Endothelial cell of umbilical vein (primary cell): ENCODE measurements at regions not wholly inside any gene's neighbourhood (a gene's known extent, or its start where the extent isn't known, plus 50 kb on each side); places are given as distances from the start of the nearest gene placed in this dataset.

Experiments used
- BruUV-seq: library from RNA; stranded (reverse); fragments of 400-500 nt; replicated peaks from 2 replicates; lab custom pipeline; 2021; lab: Mats Ljungman, UMichigan
- CTCF ChIA-PET: fragments of 300-600, 350-600 bp; sonication (Branson Sonifier 250); formaldehyde crosslinking; loops from one replicate; lab custom pipeline; 2021; ENCODE audit warnings: antibody characterized with exemption, inconsistent platforms; lab: Charles Lee
- POLR2A ChIA-PET: fragments of 300-600, 350-600 bp; sonication (Branson Sonifier 250); formaldehyde crosslinking; loops from one replicate; lab custom pipeline; 2021; ENCODE audit warnings: antibody characterized with exemption, inconsistent platforms; lab: Charles Lee
- DNase-seq: peaks from one replicate; pipeline ENCODE4 v3.0.0-alpha.2; 2011; ENCODE audit warnings: low read depth, low spot score
- FAIRE-seq: peaks from 2 replicates; lab custom pipeline; 2011; peaks lifted over from hg19 to GRCh38; lab: Jason Lieb, UNC
- H2AFZ ChIP-seq: 2 replicates; pipeline ENCODE4 v1.6.0; 2012; ENCODE audit warnings: low read depth, low read length, control low read depth, inconsistent platforms
- H3K27ac ChIP-seq: 2 replicates; pipeline ENCODE4 v1.5.1; 2011; ENCODE audit warnings: low read depth, mild to moderate bottlenecking, control low read depth, low read length, moderate library complexity; ENCODE audit not compliant: insufficient read depth
- H3K27me3 ChIP-seq, 2 experiments: 2 replicates each; pipeline versions ENCODE4 v1.6.0 to v1.6.1; 2011; ENCODE audit warnings: low read length in 2 of 2, mixed read lengths in 1 of 2; ENCODE audit not compliant: control insufficient read depth in 2 of 2, insufficient read depth in 2 of 2
- H3K36me3 ChIP-seq, 2 experiments: 2 replicates in 1 of 2; 3 replicates in 1 of 2; pipeline ENCODE4 v1.5.1; 2011; ENCODE audit warnings: low read length in 2 of 2, mild to moderate bottlenecking in 1 of 2, moderate library complexity in 1 of 2; ENCODE audit not compliant: control insufficient read depth in 2 of 2, insufficient read depth in 2 of 2; ENCODE audit errors: extremely low read depth in 1 of 2
- H3K4me1 ChIP-seq: 3 replicates; pipeline ENCODE4 v1.5.1; 2011; ENCODE audit warnings: mild to moderate bottlenecking, low read length; ENCODE audit not compliant: control insufficient read depth, insufficient read depth; ENCODE audit errors: extremely low read depth
- H3K4me2 ChIP-seq: 2 replicates; pipeline ENCODE4 v1.6.1; 2011; ENCODE audit warnings: low read length, control low read depth, mixed read lengths; ENCODE audit not compliant: insufficient read depth
- H3K4me3 ChIP-seq, 3 experiments: fragments of 200-600 bp in 1 of 3; sonication (generic), shearing (Covaris generic) in 1 of 3; replicated peaks in 1 of 3; 2 replicates each; pipeline ENCODE4 v1.5.1; 2011 to 2016; ENCODE audit warnings: control low read depth in 3 of 3, low read length in 3 of 3, mild to moderate bottlenecking in 2 of 3, inconsistent platforms in 1 of 3, low read depth in 1 of 3, moderate library complexity in 1 of 3; ENCODE audit not compliant: insufficient read depth in 1 of 3
- H3K79me2 ChIP-seq: 2 replicates; pipeline ENCODE4 v1.6.0; 2012; ENCODE audit warnings: low read length, inconsistent platforms; ENCODE audit not compliant: control insufficient read depth, insufficient read depth
- H3K9ac ChIP-seq: replicated peaks from 2 replicates; pipeline ENCODE3; 2011; ENCODE audit warnings: low read length, control low read depth; ENCODE audit not compliant: insufficient read depth; ENCODE audit errors: extremely low read depth
- H3K9me1 ChIP-seq: replicated peaks from 3 replicates; pipeline ENCODE4 v1.6.0; 2011; ENCODE audit warnings: mild to moderate bottlenecking, low read length; ENCODE audit not compliant: control insufficient read depth, insufficient read depth; ENCODE audit errors: extremely low read depth
- H3K9me3 ChIP-seq: replicated peaks from 2 replicates; pipeline ENCODE4 v1.5.1; 2012; ENCODE audit warnings: low read length, inconsistent platforms; ENCODE audit not compliant: control insufficient read depth, insufficient read depth
- H4K20me1 ChIP-seq: replicated peaks from 2 replicates; pipeline ENCODE3; 2011; ENCODE audit warnings: mild to moderate bottlenecking, low read length; ENCODE audit not compliant: control insufficient read depth, insufficient read depth; ENCODE audit errors: extremely low read depth
- EZH2 ChIP-seq: IDR thresholded peaks from 2 replicates; pipeline ENCODE4 v1.6.1; 2012; ENCODE audit warnings: borderline replicate concordance, low read depth, mild to moderate bottlenecking, moderate library complexity, low read length, inconsistent platforms; ENCODE audit not compliant: severe bottlenecking
- FOS ChIP-seq: IDR thresholded peaks from 2 replicates; pipeline ENCODE4 v1.6.1; 2011; ENCODE audit warnings: mild to moderate bottlenecking, low read length, moderate library complexity, borderline replicate concordance; ENCODE audit not compliant: insufficient read depth
- GATA2 ChIP-seq: IDR thresholded peaks from 2 replicates; pipeline ENCODE4 v1.7.0; 2011; ENCODE audit warnings: low read depth, mild to moderate bottlenecking, moderate library complexity, mixed read lengths, low read length; ENCODE audit not compliant: insufficient read length, insufficient read depth
- JUN ChIP-seq: IDR thresholded peaks from 2 replicates; pipeline ENCODE4 v1.6.1; 2011; ENCODE audit warnings: borderline replicate concordance, low read depth; ENCODE audit not compliant: insufficient read length, insufficient read depth
- MYC ChIP-seq: IDR thresholded peaks from one replicate; pipeline ENCODE4 v1.6.1; 2011; ENCODE audit warnings: mild to moderate bottlenecking, low read depth, low read length
- POLR2A ChIP-seq: IDR thresholded peaks from 2 replicates; pipeline ENCODE4 v1.6.1; 2012; ENCODE audit warnings: low read depth, mild to moderate bottlenecking, control low read depth, low read length
- POLR2AphosphoS5 ChIP-seq: IDR thresholded peaks from 2 replicates; pipeline ENCODE4 v1.6.1; 2012; ENCODE audit warnings: low read depth, mild to moderate bottlenecking, control low read depth, low read length, moderate library complexity; ENCODE audit not compliant: insufficient read depth
- dilution Hi-C: fragments of 300-500 bp; cut with MboI; formaldehyde crosslinking; loops from one replicate; pipeline ENCODE4 v1.15.0; 2019; ENCODE audit warnings: low sequenced_read_pairs; ENCODE audit not compliant: extremely low pct_ligation_motif_present
- intact Hi-C: fragments of 100-400 bp; cut with micrococcal nuclease; formaldehyde crosslinking; loops from one replicate; pipeline ENCODE4 v1.10.0; 2022
- TF ChIP-seq, protein P1 (sequence below): IDR thresholded peaks from 2 replicates; pipeline ENCODE4 v1.6.1; 2011; ENCODE audit not compliant: insufficient read depth, insufficient read length
- TF ChIP-seq, protein P2 (sequence below), 2 donors: IDR thresholded peaks; 1 replicate in 1 of 2; 2 replicates in 1 of 2; pipeline ENCODE4 v1.5.1; 2011; ENCODE audit warnings: low read length in 2 of 2, mild to moderate bottlenecking in 2 of 2, moderate library complexity in 2 of 2, control low read depth in 1 of 2, inconsistent platforms in 1 of 2, low read depth in 1 of 2; ENCODE audit not compliant: insufficient read depth in 1 of 2; ENCODE audit errors: extremely low read depth in 1 of 2

DNA sequence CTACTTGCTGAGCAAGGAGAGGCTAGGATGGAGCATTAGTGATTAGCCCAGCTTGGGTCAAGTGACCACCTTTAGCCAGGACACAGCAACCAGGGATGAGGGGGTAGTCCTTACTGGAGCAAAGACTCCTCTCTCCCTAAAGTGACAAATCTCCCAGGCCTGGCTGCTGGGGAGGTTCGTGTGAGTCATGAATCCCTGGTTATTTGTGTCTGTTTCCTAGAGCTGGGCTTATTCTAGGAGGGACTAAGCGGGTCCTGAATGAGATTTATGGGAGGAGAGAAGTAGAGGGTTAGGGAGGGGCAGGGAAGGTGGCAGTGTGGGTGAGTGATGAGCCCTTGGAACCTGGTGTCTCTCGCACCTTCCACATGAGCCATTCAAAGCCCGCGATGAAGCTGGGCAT lies 487.3 kb downstream of the TSHZ3 start:
- Histone ChIP-seq H3K9me3 (no peaks in the 10 kb centered on the region), H3K4me3 (no peak overlapping the region), H3K27me3 (no peaks in the 10 kb centered on the region), H3K36me3 (no peaks in the 10 kb centered on the region), H3K9ac (no peak overlapping the region), H4K20me1 (no peaks in the 10 kb centered on the region), H2AFZ (no peak overlapping the region), H3K79me2 (no peaks in the 10 kb centered on the region), H3K4me1 (no peaks in the 10 kb centered on the region), H3K9me1 (no peaks in the 10 kb centered on the region), H3K27ac (no peak overlapping the region), H3K4me2 (no peak overlapping the region)
- no peak for DNase-seq
- no peak for TF ChIP-seq MYC
- TF ChIP-seq, protein P1, sequence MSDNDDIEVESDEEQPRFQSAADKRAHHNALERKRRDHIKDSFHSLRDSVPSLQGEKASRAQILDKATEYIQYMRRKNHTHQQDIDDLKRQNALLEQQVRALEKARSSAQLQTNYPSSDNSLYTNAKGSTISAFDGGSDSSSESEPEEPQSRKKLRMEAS, result no peak
- no peak for TF ChIP-seq EZH2
- ChIA-PET CTCF (no interaction called here), POLR2A (no interaction called here)
- dilution Hi-C loops (no loop called here), intact Hi-C loops (no loop called here)
- BruUV-seq, result no TSS peak
- no peak for FAIRE-seq

DNA sequence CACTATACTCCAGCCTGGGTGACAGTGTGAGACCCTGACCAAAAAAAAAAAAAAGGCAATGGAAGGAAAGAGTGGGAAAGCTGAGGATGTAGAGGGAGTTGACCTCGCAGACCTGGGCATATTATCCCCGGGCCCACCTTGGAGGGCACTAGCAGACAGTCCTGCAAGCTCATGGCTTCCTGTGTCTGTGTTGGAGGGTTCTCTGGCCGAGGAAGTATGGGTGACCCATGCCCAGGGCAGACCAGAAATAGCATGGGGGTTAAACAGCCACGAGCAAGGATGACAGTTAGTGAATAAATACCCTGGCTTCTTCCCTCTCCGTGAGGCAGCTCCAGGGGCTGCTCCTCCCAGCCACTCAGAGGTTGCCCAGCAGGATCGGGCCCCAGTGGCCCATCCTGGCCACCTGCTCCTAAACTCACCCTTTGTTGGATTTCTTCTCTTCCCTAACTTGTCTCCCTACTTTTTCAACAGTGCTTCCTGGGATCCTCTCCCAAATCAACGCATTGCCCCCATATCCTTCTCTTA lies 485.8 kb downstream of the ZNF536 start:
- intact Hi-C loops (no loop called here), dilution Hi-C loops (no loop called here)
- Histone ChIP-seq H3K36me3 (no peaks in the 10 kb centered on the region), H3K27ac (no peak overlapping the region), H3K4me3 (no peak overlapping the region), H4K20me1 (no peaks in the 10 kb centered on the region), H3K9me3 (peaks cover 2% of the 10 kb centered on the region), H3K9me1 (no peaks in the 10 kb centered on the region), H3K79me2 (no peaks in the 10 kb centered on the region), H3K9ac (no peak overlapping the region), H2AFZ (no peak overlapping the region), H3K27me3 (no peaks in the 10 kb centered on the region), H3K4me2 (no peak overlapping the region), H3K4me1 (no peaks in the 10 kb centered on the region)
- BruUV-seq, result no TSS peak
- DNase-seq (no peak), FAIRE-seq (no peak)
- CTCF ChIA-PET, result no interaction called here
- TF ChIP-seq POLR2A (no peak), POLR2AphosphoS5 (no peak), GATA2 (no peak), MYC (no peak), FOS (no peak), JUN (no peak), EZH2 (no peak)
- TF ChIP-seq, protein P2, sequence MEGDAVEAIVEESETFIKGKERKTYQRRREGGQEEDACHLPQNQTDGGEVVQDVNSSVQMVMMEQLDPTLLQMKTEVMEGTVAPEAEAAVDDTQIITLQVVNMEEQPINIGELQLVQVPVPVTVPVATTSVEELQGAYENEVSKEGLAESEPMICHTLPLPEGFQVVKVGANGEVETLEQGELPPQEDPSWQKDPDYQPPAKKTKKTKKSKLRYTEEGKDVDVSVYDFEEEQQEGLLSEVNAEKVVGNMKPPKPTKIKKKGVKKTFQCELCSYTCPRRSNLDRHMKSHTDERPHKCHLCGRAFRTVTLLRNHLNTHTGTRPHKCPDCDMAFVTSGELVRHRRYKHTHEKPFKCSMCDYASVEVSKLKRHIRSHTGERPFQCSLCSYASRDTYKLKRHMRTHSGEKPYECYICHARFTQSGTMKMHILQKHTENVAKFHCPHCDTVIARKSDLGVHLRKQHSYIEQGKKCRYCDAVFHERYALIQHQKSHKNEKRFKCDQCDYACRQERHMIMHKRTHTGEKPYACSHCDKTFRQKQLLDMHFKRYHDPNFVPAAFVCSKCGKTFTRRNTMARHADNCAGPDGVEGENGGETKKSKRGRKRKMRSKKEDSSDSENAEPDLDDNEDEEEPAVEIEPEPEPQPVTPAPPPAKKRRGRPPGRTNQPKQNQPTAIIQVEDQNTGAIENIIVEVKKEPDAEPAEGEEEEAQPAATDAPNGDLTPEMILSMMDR (IDR thresholded peaks at IDR 0.05; ENCODE audit: extremely low read depth in 1 of 2, insufficient read depth in 1 of 2, low read depth in 1 of 2, low read length in 2 of 2), result no peak
- TF ChIP-seq, protein P1, result no peak
- POLR2A ChIA-PET, result no interaction called here
